Suprapubic skin (tissue), 4 donors: ENCODE measurements at regions not wholly inside any gene's neighbourhood (a gene's known extent, or its start where the extent isn't known, plus 50 kb on each side); places are given as distances from the start of the nearest gene placed in this dataset.

Source experiments
- DNase-seq, 2 donors: peaks; one replicate each; pipeline ENCODE4 v3.0.0-alpha.2; 2019; ENCODE audit warnings: low spot score in 2 of 2
- H3K27ac ChIP-seq: fragments of 200-600 bp; sonication (generic); one replicate; pipeline ENCODE4 v1.5.1; 2019
- H3K27me3 ChIP-seq: fragments of 200-600 bp; sonication (generic); one replicate; pipeline ENCODE4 v1.5.1; 2019
- H3K36me3 ChIP-seq: fragments of 200-600 bp; sonication (generic); one replicate; pipeline ENCODE4 v1.5.1; 2019
- H3K4me1 ChIP-seq: fragments of 200-600 bp; sonication (generic); one replicate; pipeline ENCODE4 v1.5.1; 2019
- H3K4me3 ChIP-seq: fragments of 200-600 bp; sonication (generic); one replicate; pipeline ENCODE4 v1.5.1; 2019; ENCODE audit warnings: mild to moderate bottlenecking
- H3K9me3 ChIP-seq: fragments of 200-600 bp; sonication (generic); one replicate; pipeline ENCODE4 v1.5.1; 2019
- CTCF ChIP-seq, 2 donors: fragments of 200-600 bp in 1 of 2; fragments of 450-650 bp in 1 of 2; sonication (generic) in 1 of 2; IDR thresholded peaks; one replicate each; pipeline ENCODE4 v1.5.1; 2016 to 2019; ENCODE audit warnings: antibody characterized with exemption in 2 of 2, mild to moderate bottlenecking in 1 of 2, moderate library complexity in 1 of 2
- EP300 ChIP-seq: sonication (generic); formaldehyde crosslinking; IDR thresholded peaks from one replicate; pipeline ENCODE4 v1.6.1; 2017; ENCODE audit warnings: antibody characterized with exemption
- POLR2A ChIP-seq, 2 donors: fragments of 450-650 bp; IDR thresholded peaks; one replicate each; pipeline ENCODE4 v1.6.1; 2017; ENCODE audit warnings: antibody characterized with exemption in 2 of 2, mild to moderate bottlenecking in 2 of 2, moderate library complexity in 2 of 2
- POLR2AphosphoS5 ChIP-seq, 3 donors: sonication (generic); formaldehyde crosslinking; IDR thresholded peaks; one replicate each; pipeline ENCODE4 v1.6.1; 2017; ENCODE audit warnings: antibody characterized with exemption in 3 of 3
- whole genome bisulfite sequencing: methylation state at CpG from one replicate; pipeline ENCODE4 v1.1.5; 2018; 5-methylcytosine and 5-hydroxymethylcytosine counted together

DNA sequence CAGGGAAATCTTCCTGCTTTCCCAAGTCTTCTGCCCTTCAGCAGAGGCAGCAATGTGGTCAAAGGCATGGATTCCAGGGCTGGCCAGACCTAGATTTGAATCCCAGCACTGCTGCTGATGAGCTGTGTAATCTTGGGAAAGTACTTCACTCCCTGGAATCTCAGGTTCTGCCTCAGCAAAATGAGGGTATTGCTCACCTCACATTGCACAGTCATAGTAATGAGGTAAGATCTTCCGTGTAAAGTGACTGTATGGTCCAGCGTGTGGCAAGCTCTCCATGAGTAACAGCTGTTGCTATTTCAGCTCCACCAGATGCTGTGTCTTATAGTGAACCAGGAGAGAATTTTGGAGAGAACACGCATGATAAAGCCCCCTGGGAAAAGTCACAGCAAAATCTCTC is 56.1 kb upstream of the F3 start:
- 83% methylated on average over 3 of the region's 3 CpGs for WGBS
- H3K4me1 ChIP-seq, result no peaks in the 10 kb centered on the region

DNA sequence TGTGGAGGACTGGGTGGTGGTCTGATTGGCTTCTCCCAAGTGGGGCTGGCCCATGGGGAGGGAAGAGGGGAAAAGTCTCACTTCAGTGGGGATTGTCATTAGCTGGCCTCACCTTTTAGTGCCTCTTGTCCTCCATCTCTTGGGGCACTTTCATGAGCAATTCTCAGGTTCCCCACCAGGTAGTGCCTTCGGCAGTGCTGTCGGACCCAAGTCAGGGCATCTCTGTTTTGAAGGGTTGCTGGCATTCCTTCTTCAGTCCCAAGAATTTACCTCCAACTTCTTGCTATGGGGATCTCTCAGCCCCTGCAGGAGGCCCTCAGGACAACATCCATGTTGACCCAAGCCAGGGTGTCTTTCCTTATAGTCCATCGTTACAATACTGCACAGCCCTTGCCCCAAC is 54.7 kb upstream of the F3 start:
- H3K27me3 ChIP-seq, result no peaks in the 10 kb centered on the region
- no peak overlapping the region for H3K4me3 ChIP-seq
- no peak for TF ChIP-seq POLR2A (IDR thresholded peaks at IDR 0.05)
- no peak for TF ChIP-seq EP300
- TF ChIP-seq POLR2AphosphoS5 (IDR thresholded peaks at IDR 0.05), result no peak
- no peak for TF ChIP-seq CTCF (IDR thresholded peaks at IDR 0.05)
- no peak overlapping the region for H3K27ac ChIP-seq
- no peaks in the 10 kb centered on the region for H3K4me1 ChIP-seq
- H3K9me3 ChIP-seq, result no peaks in the 10 kb centered on the region
- WGBS, result 100% methylated on average over 3 of the region's 3 CpGs
- H3K36me3 ChIP-seq, result no peaks in the 10 kb centered on the region
- DNase-seq, result no peak

More for the DNA sequence above, 56.1 kb upstream of the F3 start:
- Histone ChIP-seq H3K27me3 (no peaks in the 10 kb centered on the region), H3K4me3 (no peak overlapping the region), H3K27ac (no peak overlapping the region), H3K9me3 (no peaks in the 10 kb centered on the region), H3K36me3 (no peaks in the 10 kb centered on the region)
- TF ChIP-seq CTCF (IDR thresholded peaks at IDR 0.05) (no peak), POLR2A (IDR thresholded peaks at IDR 0.05) (no peak), POLR2AphosphoS5 (IDR thresholded peaks at IDR 0.05) (no peak), EP300 (no peak)
- DNase-seq, result no peak

DNA sequence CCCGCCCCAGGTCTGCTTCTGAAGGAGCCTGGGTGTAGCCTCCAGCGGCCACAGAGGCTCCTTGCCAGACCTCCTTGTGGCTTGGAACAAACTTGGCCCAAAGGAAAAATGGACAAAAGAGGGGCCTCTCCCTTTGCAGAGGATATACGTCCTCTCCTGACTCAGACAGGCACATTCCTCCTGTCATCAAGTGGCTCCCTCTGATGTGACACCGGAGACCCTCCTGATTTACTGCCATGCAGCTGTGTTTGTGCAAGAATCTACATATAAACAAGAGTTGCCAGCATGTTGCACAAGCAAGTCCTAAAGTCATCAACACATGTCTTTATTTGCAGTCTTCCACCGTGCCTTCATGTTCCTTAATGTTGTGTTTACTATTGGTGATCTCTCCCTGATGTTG is 54.1 kb upstream of the F3 start:
- H3K27ac ChIP-seq, result no peak overlapping the region

DNA sequence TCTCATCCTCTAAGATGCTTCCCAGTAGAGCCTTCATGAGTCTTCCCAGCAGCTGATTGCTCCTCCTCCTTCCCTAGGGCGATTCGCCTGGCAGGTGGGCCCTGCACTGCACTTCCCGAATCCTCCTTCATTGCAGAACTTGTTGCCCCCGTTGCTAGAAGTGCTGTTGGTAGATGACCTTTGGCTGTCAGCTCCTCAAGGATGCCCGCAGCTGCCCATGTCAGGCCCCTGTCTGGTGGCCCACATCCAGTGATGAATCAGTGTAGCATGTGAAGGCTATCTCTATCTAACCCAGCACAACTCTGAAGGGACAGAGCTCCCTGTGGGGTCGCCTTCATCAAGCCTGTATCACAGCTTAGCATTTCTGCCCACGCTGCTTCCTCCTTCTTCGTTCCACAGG is 52.1 kb upstream of the F3 start:
- no peaks in the 10 kb centered on the region for H3K36me3 ChIP-seq
- H3K4me3 ChIP-seq, result no peak overlapping the region
- no peak overlapping the region for H3K27ac ChIP-seq
- TF ChIP-seq POLR2AphosphoS5 (IDR thresholded peaks at IDR 0.05) (no peak), CTCF (IDR thresholded peaks at IDR 0.05) (no peak), EP300 (no peak), POLR2A (IDR thresholded peaks at IDR 0.05) (no peak)
- no peaks in the 10 kb centered on the region for H3K27me3 ChIP-seq
- no peaks in the 10 kb centered on the region for H3K9me3 ChIP-seq
- no peaks in the 10 kb centered on the region for H3K4me1 ChIP-seq
- DNase-seq, result no peak
- 75% methylated on average over 8 of the region's 8 CpGs for WGBS

More for the DNA sequence above, 54.1 kb upstream of the F3 start:
- no peak for DNase-seq
- Histone ChIP-seq H3K4me3 (no peak overlapping the region), H3K4me1 (no peaks in the 10 kb centered on the region), H3K27me3 (no peaks in the 10 kb centered on the region), H3K9me3 (no peaks in the 10 kb centered on the region), H3K36me3 (no peaks in the 10 kb centered on the region)
- WGBS, result 43% methylated on average over 5 of the region's 5 CpGs
- TF ChIP-seq EP300 (no peak), CTCF (IDR thresholded peaks at IDR 0.05) (no peak), POLR2A (IDR thresholded peaks at IDR 0.05) (no peak), POLR2AphosphoS5 (IDR thresholded peaks at IDR 0.05) (no peak)

GRCh38 chr1:94592571-94592920 is 51.0 kb upstream of the F3 start:
- no peak for DNase-seq
- H3K4me3 ChIP-seq, result no peak overlapping the region
- TF ChIP-seq EP300 (no peak), POLR2AphosphoS5 (IDR thresholded peaks at IDR 0.05) (no peak), POLR2A (IDR thresholded peaks at IDR 0.05) (no peak), CTCF (IDR thresholded peaks at IDR 0.05) (no peak)
- no peak overlapping the region for H3K27ac ChIP-seq
- H3K9me3 ChIP-seq, result no peaks in the 10 kb centered on the region
- H3K4me1 ChIP-seq, result no peaks in the 10 kb centered on the region
- 94% methylated on average over 2 of the region's 2 CpGs for WGBS
- no peaks in the 10 kb centered on the region for H3K27me3 ChIP-seq
- no peaks in the 10 kb centered on the region for H3K36me3 ChIP-seq
